ENCODE measurements at regions not wholly inside any gene's neighbourhood (a gene's known extent, or its start where the extent isn't known, plus 50 kb on each side); places are given as distances from the start of the nearest gene placed in this dataset.
"Not testable (repeated sequence)": the region's sequence is repeated elsewhere in the genome, so short reads cannot be mapped to it uniquely, and the experiment has no call there.

GRCh38 chr10:9149134-9149533 lies 1094.6 kb downstream of the GATA3 start:
- Histone ChIP-seq H3K27me3 (replicated peaks in 1 of 2; ENCODE audit: control insufficient read depth in 2 of 2, insufficient read depth in 2 of 2, low read length in 1 of 2) (no peaks in the 10 kb centered on the region), H3K9me3 (replicated peaks; ENCODE audit: control insufficient read depth, insufficient read depth, low read length) (no peaks in the 10 kb centered on the region), H3K36me3 (ENCODE audit: control insufficient read depth in 2 of 2, insufficient read depth in 2 of 2, low read length in 1 of 2) (no peaks in the 10 kb centered on the region), H3K79me2 (ENCODE audit: control insufficient read depth, insufficient read depth, low read length) (no peaks in the 10 kb centered on the region), H3K27ac (ENCODE audit: control insufficient read depth, insufficient read depth) (no peak overlapping the region), H3K4me2 (ENCODE audit: control insufficient read depth, insufficient read depth) (no peak overlapping the region), H2AFZ (ENCODE audit: control insufficient read depth, low read depth, low read length) (no peak overlapping the region), H3K4me1 (ENCODE audit: control insufficient read depth, insufficient read depth, low read length) (no peaks in the 10 kb centered on the region), H3K4me3 (no peak overlapping the region), H4K20me1 (ENCODE audit: control insufficient read depth, insufficient read depth) (no peaks in the 10 kb centered on the region), H3K9ac (ENCODE audit: control insufficient read depth, insufficient read depth, low read length) (no peak overlapping the region)
- BruUV-seq (replicated peaks): no TSS peak
- TF ChIP-seq SMARCA5 (IDR thresholded peaks at IDR 0.05) (no peak), ASH2L (IDR thresholded peaks at IDR 0.05; ENCODE audit: borderline replicate concordance, low read depth) (no peak), NR2F1 (conservative IDR thresholded peaks at IDR 0.05) (no peak), TBL1XR1 (IDR thresholded peaks at IDR 0.05; ENCODE audit: low read depth, low read length) (no peak), BMI1 (IDR thresholded peaks at IDR 0.05; ENCODE audit: borderline replicate concordance) (no peak), FOXM1 (IDR thresholded peaks at IDR 0.05; ENCODE audit: low read depth, low read length) (no peak)
- ChIA-PET SMC1A (ENCODE audit: uncharacterized antibody, unreplicated experiment) (no interaction called here), RAD21 (ENCODE audit: unreplicated experiment) (no interaction called here), CTCF (interaction anchor here (0.9 kb wide), 1 partner anchor 8 kb away, joined by 3 read pairs; no protein-coding TSS in a partner anchor), POLR2A (no interaction called here)
- FAIRE-seq (no peak), DNase-seq (ENCODE audit: low read depth, low spot score) (no peak), ATAC-seq (no peak)
- intact Hi-C loops (cut with micrococcal nuclease; ENCODE audit: unreplicated experiment): no loop called here
- in situ Hi-C loops (cut with MboI): no loop called here

- ATAC-seq; in situ Hi-C loops (cut with MboI); H3K4me1 ChIP-seq (ENCODE audit: control insufficient read depth, insufficient read depth, low read length); H3K27ac ChIP-seq (ENCODE audit: control insufficient read depth, insufficient read depth); H3K4me3 ChIP-seq; H3K4me2 ChIP-seq (ENCODE audit: control insufficient read depth, insufficient read depth); intact Hi-C loops (cut with micrococcal nuclease; ENCODE audit: unreplicated experiment); FAIRE-seq; H3K9ac ChIP-seq (ENCODE audit: control insufficient read depth, insufficient read depth, low read length); H3K36me3 ChIP-seq (ENCODE audit: control insufficient read depth in 2 of 2, insufficient read depth in 2 of 2, low read length in 1 of 2); RAD21 ChIA-PET (ENCODE audit: unreplicated experiment); H2AFZ ChIP-seq (ENCODE audit: control insufficient read depth, low read depth, low read length); SMC1A ChIA-PET (ENCODE audit: uncharacterized antibody, unreplicated experiment); H3K79me2 ChIP-seq (ENCODE audit: control insufficient read depth, insufficient read depth, low read length); H4K20me1 ChIP-seq (ENCODE audit: control insufficient read depth, insufficient read depth); H3K27me3 ChIP-seq (replicated peaks in 1 of 2; ENCODE audit: control insufficient read depth in 2 of 2, insufficient read depth in 2 of 2, low read length in 1 of 2); POLR2A ChIA-PET; DNase-seq (ENCODE audit: low read depth, low spot score); CTCF ChIA-PET; BruUV-seq (replicated peaks); H3K9me3 ChIP-seq (replicated peaks; ENCODE audit: control insufficient read depth, insufficient read depth, low read length): not testable (repeated sequence)
- WGBS (ENCODE audit: insufficient coverage, insufficient replicate concordance, low lambda C conversion rate, missing lambda C conversion rate): 0% methylated on average over 1 of the region's 1 CpG
Measured at GRCh38 chr10:9153057-9153456, 1098.6 kb downstream of the GATA3 start.
